ENCODE measurements at regions not wholly inside any gene's neighbourhood (a gene's known extent, or its start where the extent isn't known, plus 50 kb on each side); places are given as distances from the start of the nearest gene placed in this dataset.
"Not testable (repeated sequence)": the region's sequence is repeated elsewhere in the genome, so short reads cannot be mapped to it uniquely, and the experiment has no call there.

GRCh38 chr4:181008164-181008563 is 1235.0 kb upstream of the TENM3 start:
- ChIA-PET CTCF (no interaction called here), POLR2A (no interaction called here)
- no peaks in the 10 kb centered on the region for H3K27me3 ChIP-seq (ENCODE audit: insufficient read depth, low read length, poor library complexity, severe bottlenecking)
- no peak overlapping the region for H3K27ac ChIP-seq (ENCODE audit: low read depth, low read length)
- peaks cover 0 to 2% (median 0%) of the 10 kb centered on the region in 3 donors for H3K36me3 Mint-ChIP-seq
- peaks cover 4 to 22% (median 8%) of the 10 kb centered on the region in 5 donors for H3K9me3 Mint-ChIP-seq
- no peak overlapping the region for H3K4me3 Mint-ChIP-seq
- H3K4me1 ChIP-seq (ENCODE audit: insufficient read depth, low read length), result no peaks in the 10 kb centered on the region
- no peaks in the 10 kb centered on the region for H3K36me3 ChIP-seq (ENCODE audit: insufficient read depth, low read length)
- DNase-seq, result no peak
- H3K4me1 Mint-ChIP-seq, result no peaks in the 10 kb centered on the region
- no peak overlapping the region for H3K27ac Mint-ChIP-seq
- H3K27me3 Mint-ChIP-seq, result no peaks in the 10 kb centered on the region
- H3K9me3 ChIP-seq (ENCODE audit: low read length), result no peaks in the 10 kb centered on the region
- H3K4me3 ChIP-seq (ENCODE audit: low read length), result no peak overlapping the region

DNA sequence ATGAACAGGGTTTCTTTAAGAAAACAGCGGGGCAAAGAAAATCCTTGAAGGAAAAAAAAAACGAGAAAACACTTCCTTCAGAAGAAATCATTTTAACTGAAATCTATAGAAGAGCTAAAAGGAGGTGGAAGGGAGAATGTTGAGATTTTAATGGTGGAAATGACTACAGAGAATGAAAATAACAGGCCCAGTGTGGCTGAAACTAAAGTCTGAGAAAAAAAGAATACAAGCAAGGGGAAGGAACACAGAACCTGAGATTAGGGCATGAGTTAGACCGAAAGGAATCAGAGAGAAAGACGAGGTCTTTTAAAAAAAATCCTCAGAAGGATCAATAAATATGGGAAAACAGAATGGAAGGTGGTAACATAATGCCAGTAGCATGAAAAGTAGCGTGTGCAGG is 1230.0 kb upstream of the TENM3 start:
- no peaks in the 10 kb centered on the region for H3K27me3 ChIP-seq (ENCODE audit: insufficient read depth, low read length, poor library complexity, severe bottlenecking)
- no peaks in the 10 kb centered on the region for H3K36me3 ChIP-seq (ENCODE audit: insufficient read depth, low read length)
- ChIA-PET POLR2A (no interaction called here), CTCF (no interaction called here)
- no peaks in the 10 kb centered on the region for H3K4me1 Mint-ChIP-seq
- no peak overlapping the region for H3K4me3 Mint-ChIP-seq
- no peak overlapping the region for H3K4me3 ChIP-seq (ENCODE audit: low read length)
- H3K36me3 Mint-ChIP-seq, result peaks cover 0 to 2% (median 0%) of the 10 kb centered on the region in 3 donors
- H3K27ac ChIP-seq (ENCODE audit: low read depth, low read length), result no peak overlapping the region
- no peaks in the 10 kb centered on the region for H3K4me1 ChIP-seq (ENCODE audit: insufficient read depth, low read length)
- H3K9me3 ChIP-seq (ENCODE audit: low read length), result no peaks in the 10 kb centered on the region
- no peak overlapping the region for H3K27ac Mint-ChIP-seq
- peaks cover 5 to 27% (median 15%) of the 10 kb centered on the region in 5 donors for H3K9me3 Mint-ChIP-seq
- no peaks in the 10 kb centered on the region for H3K27me3 Mint-ChIP-seq
- no peak for DNase-seq

DNA sequence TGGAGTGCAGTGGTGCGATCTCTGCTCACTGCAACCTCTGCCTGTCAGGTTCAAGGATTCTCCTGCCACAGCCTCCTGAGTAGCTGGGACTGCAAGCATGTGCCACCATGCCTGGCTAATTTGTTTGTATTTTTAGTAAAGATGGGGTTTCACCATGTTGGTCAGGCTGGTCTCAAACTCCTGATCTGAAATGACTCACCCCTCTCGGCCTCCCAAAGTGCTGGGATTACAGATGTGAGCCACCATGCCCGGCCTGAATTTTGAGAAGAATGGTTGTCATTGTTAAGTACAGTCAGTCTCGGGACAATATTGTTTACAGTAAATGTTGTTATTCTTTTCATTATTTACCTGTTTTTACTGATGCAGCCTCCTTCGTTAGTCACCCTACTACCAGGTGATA is 1226.2 kb upstream of the TENM3 start:
- DNase-seq, result no peak
- H3K4me3 Mint-ChIP-seq, result no peak overlapping the region
- peaks cover 10 to 43% (median 18%) of the 10 kb centered on the region in 5 donors for H3K9me3 Mint-ChIP-seq
- H3K27me3 Mint-ChIP-seq, result no peaks in the 10 kb centered on the region
- no peak overlapping the region for H3K27ac Mint-ChIP-seq
- no peaks in the 10 kb centered on the region for H3K36me3 ChIP-seq (ENCODE audit: insufficient read depth, low read length)
- peaks cover 0 to 2% (median 0%) of the 10 kb centered on the region in 3 donors for H3K36me3 Mint-ChIP-seq
- no peaks in the 10 kb centered on the region for H3K27me3 ChIP-seq (ENCODE audit: insufficient read depth, low read length, poor library complexity, severe bottlenecking)
- POLR2A ChIA-PET, result no interaction called here
- no peaks in the 10 kb centered on the region for H3K4me1 Mint-ChIP-seq
- H3K27ac ChIP-seq (ENCODE audit: low read depth, low read length), result no peak overlapping the region
- CTCF ChIA-PET, result no interaction called here
- H3K4me1 ChIP-seq (ENCODE audit: insufficient read depth, low read length), result no peaks in the 10 kb centered on the region
- no peaks in the 10 kb centered on the region for H3K9me3 ChIP-seq (ENCODE audit: low read length)
- no peak overlapping the region for H3K4me3 ChIP-seq (ENCODE audit: low read length)

- POLR2A ChIA-PET, result no interaction called here
- Mint-ChIP-seq H3K4me3 (no peak overlapping the region), H3K4me1 (no peaks in the 10 kb centered on the region), H3K27me3 (no peaks in the 10 kb centered on the region), H3K36me3 (no peaks in the 10 kb centered on the region), H3K9me3 (peaks cover 11 to 35% (median 12%) of the 10 kb centered on the region in 5 donors), H3K27ac (no peak overlapping the region)
- Histone ChIP-seq H3K27me3 (ENCODE audit: insufficient read depth, low read length, poor library complexity, severe bottlenecking) (no peaks in the 10 kb centered on the region), H3K4me1 (ENCODE audit: insufficient read depth, low read length) (no peaks in the 10 kb centered on the region), H3K4me3 (ENCODE audit: low read length) (no peak overlapping the region), H3K36me3 (ENCODE audit: insufficient read depth, low read length) (no peaks in the 10 kb centered on the region), H3K9me3 (ENCODE audit: low read length) (no peaks in the 10 kb centered on the region), H3K27ac (ENCODE audit: low read depth, low read length) (no peak overlapping the region)
- CTCF ChIA-PET, result no interaction called here
- DNase-seq, result no peak
These were observed 1224.7 kb upstream of the TENM3 start for GRCh38 chr4:181018472-181018871.

DNA sequence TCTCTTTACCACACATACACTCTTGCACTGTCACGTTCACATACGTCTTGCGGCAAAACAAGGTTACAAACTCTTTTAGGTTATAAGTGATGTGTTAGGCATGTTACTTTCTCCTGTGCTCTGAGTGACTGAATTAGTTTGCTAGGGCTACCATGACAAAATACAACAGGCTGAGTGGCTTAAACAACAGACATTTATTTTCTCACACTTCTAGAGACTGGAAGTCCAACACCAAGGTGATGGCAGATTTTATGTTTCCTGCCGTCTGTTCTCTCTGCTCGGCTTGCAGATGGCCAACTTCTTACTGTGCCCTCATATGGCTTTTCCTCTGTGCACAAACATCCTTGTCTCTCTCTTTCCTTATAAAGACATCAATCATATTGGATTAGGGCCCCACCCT is 1224.3 kb upstream of the TENM3 start:
- Mint-ChIP-seq H3K36me3 (no peaks in the 10 kb centered on the region), H3K4me1 (no peaks in the 10 kb centered on the region), H3K9me3 (peaks cover 8 to 31% (median 10%) of the 10 kb centered on the region in 5 donors), H3K27ac (no peak overlapping the region), H3K4me3 (no peak overlapping the region), H3K27me3 (no peaks in the 10 kb centered on the region)
- POLR2A ChIA-PET, result no interaction called here
- Histone ChIP-seq H3K27ac (ENCODE audit: low read depth, low read length) (no peak overlapping the region), H3K4me1 (ENCODE audit: insufficient read depth, low read length) (no peaks in the 10 kb centered on the region), H3K4me3 (ENCODE audit: low read length) (no peak overlapping the region), H3K9me3 (ENCODE audit: low read length) (no peaks in the 10 kb centered on the region), H3K27me3 (ENCODE audit: insufficient read depth, low read length, poor library complexity, severe bottlenecking) (no peaks in the 10 kb centered on the region), H3K36me3 (ENCODE audit: insufficient read depth, low read length) (no peaks in the 10 kb centered on the region)
- DNase-seq, result no peak
- CTCF ChIA-PET, result no interaction called here

- Histone ChIP-seq H3K27me3 (ENCODE audit: insufficient read depth, low read length, poor library complexity, severe bottlenecking) (no peaks in the 10 kb centered on the region), H3K9me3 (ENCODE audit: low read length) (no peaks in the 10 kb centered on the region), H3K4me3 (ENCODE audit: low read length) (no peak overlapping the region), H3K36me3 (ENCODE audit: insufficient read depth, low read length) (no peaks in the 10 kb centered on the region), H3K27ac (ENCODE audit: low read depth, low read length) (no peak overlapping the region), H3K4me1 (ENCODE audit: insufficient read depth, low read length) (no peaks in the 10 kb centered on the region)
- H3K9me3 Mint-ChIP-seq, result peaks cover 9 to 23% (median 10%) of the 10 kb centered on the region in 5 donors
- H3K27me3 Mint-ChIP-seq, result no peaks in the 10 kb centered on the region
- no peak for DNase-seq
- H3K36me3 Mint-ChIP-seq, result no peaks in the 10 kb centered on the region
- no peaks in the 10 kb centered on the region for H3K4me1 Mint-ChIP-seq
- ChIA-PET CTCF (no interaction called here), POLR2A (no interaction called here)
- H3K4me3 Mint-ChIP-seq, result no peak overlapping the region
- no peak overlapping the region for H3K27ac Mint-ChIP-seq
These were observed 1222.7 kb upstream of the TENM3 start for GRCh38 chr4:181020456-181020855.

DNA sequence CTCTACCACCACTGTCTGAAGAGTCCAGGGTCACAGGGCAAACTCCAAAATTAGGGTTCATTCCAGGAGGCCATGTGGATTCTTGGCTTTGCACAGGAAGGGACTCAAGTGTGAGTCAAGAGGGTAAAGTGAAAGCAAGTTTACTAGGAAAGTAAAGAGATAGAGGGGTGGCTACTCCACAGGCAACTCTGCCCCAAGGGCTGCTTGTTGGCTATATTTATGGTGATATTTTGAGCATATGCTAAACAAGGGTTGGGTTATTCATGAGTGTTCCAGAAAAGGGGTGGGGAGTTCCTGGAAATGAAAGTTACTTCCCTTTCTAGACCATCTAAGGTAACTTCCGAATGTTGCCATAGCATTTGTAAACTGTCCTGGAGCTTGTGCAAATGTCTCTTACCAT is 1222.0 kb upstream of the TENM3 start:
- peaks cover 9 to 26% (median 10%) of the 10 kb centered on the region in 5 donors for H3K9me3 Mint-ChIP-seq
- ChIA-PET POLR2A (no interaction called here), CTCF (no interaction called here)
- H3K27ac Mint-ChIP-seq, result no peak overlapping the region
- no peaks in the 10 kb centered on the region for H3K4me1 Mint-ChIP-seq
- Histone ChIP-seq H3K9me3 (ENCODE audit: low read length) (no peaks in the 10 kb centered on the region), H3K36me3 (ENCODE audit: insufficient read depth, low read length) (no peaks in the 10 kb centered on the region), H3K4me1 (ENCODE audit: insufficient read depth, low read length) (no peaks in the 10 kb centered on the region), H3K4me3 (ENCODE audit: low read length) (no peak overlapping the region), H3K27me3 (ENCODE audit: insufficient read depth, low read length, poor library complexity, severe bottlenecking) (no peaks in the 10 kb centered on the region), H3K27ac (ENCODE audit: low read depth, low read length) (no peak overlapping the region)
- no peak overlapping the region for H3K4me3 Mint-ChIP-seq
- H3K27me3 Mint-ChIP-seq, result no peaks in the 10 kb centered on the region
- DNase-seq, result no peak
- H3K36me3 Mint-ChIP-seq, result no peaks in the 10 kb centered on the region

- H3K4me1 ChIP-seq (ENCODE audit: insufficient read depth, low read length); H3K36me3 ChIP-seq (ENCODE audit: insufficient read depth, low read length); POLR2A ChIA-PET; CTCF ChIA-PET; H3K27ac ChIP-seq (ENCODE audit: low read depth, low read length); H3K9me3 ChIP-seq (ENCODE audit: low read length); H3K36me3 Mint-ChIP-seq; H3K4me1 Mint-ChIP-seq; H3K27ac Mint-ChIP-seq; DNase-seq; H3K27me3 Mint-ChIP-seq; H3K27me3 ChIP-seq (ENCODE audit: insufficient read depth, low read length, poor library complexity, severe bottlenecking); H3K4me3 ChIP-seq (ENCODE audit: low read length): not testable (repeated sequence)
- Mint-ChIP-seq H3K9me3 (peaks cover 6 to 31% (median 8%) of the 10 kb centered on the region in 5 donors), H3K4me3 (peak overlapping the region in 1 of 7 donors; percentile 54)
These were observed 1212.9 kb upstream of the TENM3 start for GRCh38 chr4:181030135-181030921.
